ENCODE measurements at regions not wholly inside any gene's neighbourhood (a gene's known extent, or its start where the extent isn't known, plus 50 kb on each side); places are given as distances from the start of the nearest gene placed in this dataset.

DNA sequence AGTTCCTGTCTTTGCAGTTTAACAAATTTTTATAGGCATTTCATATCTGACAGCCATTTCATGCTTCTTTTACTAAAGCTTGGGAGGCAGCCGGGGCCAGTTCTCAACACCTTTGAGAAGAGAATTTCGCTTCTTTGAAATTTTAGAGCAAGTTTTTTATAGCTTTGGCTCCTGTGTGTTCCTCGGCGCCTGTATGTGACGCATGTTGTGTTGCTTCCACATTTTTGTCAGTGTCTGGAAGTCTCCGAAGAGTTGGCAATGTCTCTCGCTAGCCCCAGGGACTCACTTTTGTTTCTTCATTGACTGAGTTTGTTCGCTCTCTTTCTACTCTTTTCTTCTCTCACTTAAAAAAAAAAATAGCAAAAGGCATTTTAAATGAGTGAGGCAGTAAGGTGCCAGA lies 386.9 kb upstream of the PLXNA2 start:
- TF ChIP-seq, protein P1, sequence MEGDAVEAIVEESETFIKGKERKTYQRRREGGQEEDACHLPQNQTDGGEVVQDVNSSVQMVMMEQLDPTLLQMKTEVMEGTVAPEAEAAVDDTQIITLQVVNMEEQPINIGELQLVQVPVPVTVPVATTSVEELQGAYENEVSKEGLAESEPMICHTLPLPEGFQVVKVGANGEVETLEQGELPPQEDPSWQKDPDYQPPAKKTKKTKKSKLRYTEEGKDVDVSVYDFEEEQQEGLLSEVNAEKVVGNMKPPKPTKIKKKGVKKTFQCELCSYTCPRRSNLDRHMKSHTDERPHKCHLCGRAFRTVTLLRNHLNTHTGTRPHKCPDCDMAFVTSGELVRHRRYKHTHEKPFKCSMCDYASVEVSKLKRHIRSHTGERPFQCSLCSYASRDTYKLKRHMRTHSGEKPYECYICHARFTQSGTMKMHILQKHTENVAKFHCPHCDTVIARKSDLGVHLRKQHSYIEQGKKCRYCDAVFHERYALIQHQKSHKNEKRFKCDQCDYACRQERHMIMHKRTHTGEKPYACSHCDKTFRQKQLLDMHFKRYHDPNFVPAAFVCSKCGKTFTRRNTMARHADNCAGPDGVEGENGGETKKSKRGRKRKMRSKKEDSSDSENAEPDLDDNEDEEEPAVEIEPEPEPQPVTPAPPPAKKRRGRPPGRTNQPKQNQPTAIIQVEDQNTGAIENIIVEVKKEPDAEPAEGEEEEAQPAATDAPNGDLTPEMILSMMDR (IDR thresholded peaks at IDR 0.05; ENCODE audit: low read length) = no peak
- TF ChIP-seq EZH2 (optimal IDR thresholded peaks at IDR 0.05; ENCODE audit: low read depth, low read length) (no peak), EZH2phosphoT487 (IDR thresholded peaks at IDR 0.05; ENCODE audit: low read length) (no peak)

Data from MM.1S (cell line).